IPS-18a (cell line): ENCODE measurements at regions not wholly inside any gene's neighbourhood (a gene's known extent, or its start where the extent isn't known, plus 50 kb on each side); places are given as distances from the start of the nearest gene placed in this dataset.
"Not testable (repeated sequence)": the region's sequence is repeated elsewhere in the genome, so short reads cannot be mapped to it uniquely, and the experiment has no call there.

Source experiments
- H3K27ac ChIP-seq: one replicate; pipeline ENCODE4 v1.5.1; 2013; ENCODE audit warnings: low read length
- H3K27me3 ChIP-seq: one replicate; pipeline ENCODE4 v1.6.1; 2013; ENCODE audit warnings: mild to moderate bottlenecking, low read length; ENCODE audit not compliant: control insufficient read depth, insufficient read depth
- H3K36me3 ChIP-seq: one replicate; pipeline ENCODE4 v1.6.1; 2013; ENCODE audit warnings: low read depth, low read length; ENCODE audit not compliant: control insufficient read depth
- H3K4me1 ChIP-seq: one replicate; pipeline ENCODE4 v1.6.1; 2013; ENCODE audit warnings: low read depth, low read length; ENCODE audit not compliant: control insufficient read depth
- H3K4me3 ChIP-seq: one replicate; pipeline ENCODE4 v1.5.1; 2013; ENCODE audit warnings: low read length
- H3K9ac ChIP-seq: one replicate; pipeline ENCODE4 v1.6.1; 2013; ENCODE audit warnings: mild to moderate bottlenecking, low read length, moderate library complexity
- H3K9me3 ChIP-seq: one replicate; pipeline ENCODE4 v1.6.1; 2013; ENCODE audit warnings: low read depth, low read length; ENCODE audit not compliant: control insufficient read depth

DNA sequence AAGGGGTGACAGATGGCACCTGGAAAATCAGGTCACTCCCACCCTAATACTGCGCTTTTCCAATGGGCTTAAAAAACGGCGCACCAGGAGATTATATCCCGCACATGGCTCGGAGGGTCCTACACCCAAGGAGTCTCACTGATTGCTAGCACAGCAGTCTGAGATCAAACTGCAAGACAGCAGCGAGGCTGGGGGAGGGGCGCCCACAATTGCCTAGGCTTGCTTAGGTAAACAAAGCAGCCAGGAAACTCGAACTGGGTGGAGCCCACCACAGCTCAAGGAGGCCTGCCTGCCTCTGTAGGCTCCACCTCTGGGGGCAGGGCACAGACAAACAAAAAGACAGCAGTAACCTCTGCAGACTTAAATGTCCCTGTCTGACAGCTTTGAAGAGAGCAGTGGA, 205.7 kb upstream of the HTR1E start:
- not testable (repeated sequence) for H3K9ac ChIP-seq

DNA sequence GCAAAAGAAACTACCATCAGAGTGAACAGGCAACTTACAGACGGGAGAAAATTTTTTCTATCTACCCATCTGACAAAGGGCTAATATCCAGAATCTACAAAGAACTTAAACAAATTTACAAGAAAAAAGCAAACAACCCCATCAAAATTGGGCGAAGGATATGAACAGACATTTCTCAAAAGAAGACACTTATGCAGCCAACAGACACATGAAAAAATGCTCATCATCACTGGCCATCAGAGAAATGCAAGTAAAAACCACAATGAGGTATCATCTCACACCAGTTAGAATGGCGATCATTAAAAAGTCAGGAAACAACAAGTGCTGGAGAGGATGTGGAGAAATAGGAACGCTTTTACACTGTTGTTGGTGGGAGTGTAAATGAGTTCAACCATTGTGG, 206.6 kb upstream of the HTR1E start:
- not testable (repeated sequence) for H3K9ac ChIP-seq, H3K4me1 ChIP-seq, H3K4me3 ChIP-seq, H3K36me3 ChIP-seq, H3K27ac ChIP-seq, H3K27me3 ChIP-seq, H3K9me3 ChIP-seq

More for the DNA sequence above, 205.7 kb upstream of the HTR1E start:
- H3K9me3 ChIP-seq, H3K36me3 ChIP-seq, H3K4me3 ChIP-seq, H3K4me1 ChIP-seq, H3K27me3 ChIP-seq, H3K27ac ChIP-seq: not testable (repeated sequence)

DNA sequence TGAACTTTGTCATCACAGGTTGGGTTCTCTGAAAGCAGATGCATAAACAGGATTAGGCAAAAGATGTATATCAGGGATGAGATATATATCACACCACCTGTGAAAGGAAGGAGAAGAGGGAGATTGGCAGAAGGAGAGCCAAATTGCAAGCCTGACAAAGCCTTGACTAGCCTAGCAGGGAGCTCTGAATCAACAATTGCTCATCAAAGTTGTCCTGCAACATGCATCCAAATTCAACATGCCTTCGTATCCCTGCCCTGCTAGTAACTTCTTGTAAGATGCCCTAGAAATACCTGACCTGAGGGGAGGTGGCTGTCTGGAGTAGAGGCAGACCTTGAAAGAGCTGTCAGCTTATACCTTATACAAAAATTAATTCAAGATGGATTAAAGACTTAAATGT, 207.1 kb upstream of the HTR1E start:
- Histone ChIP-seq H3K9me3 (peaks cover 7% of the 10 kb centered on the region), H3K4me1 (no peaks in the 10 kb centered on the region), H3K27me3 (no peaks in the 10 kb centered on the region), H3K27ac (no peak overlapping the region), H3K9ac (no peak overlapping the region), H3K4me3 (no peak overlapping the region), H3K36me3 (no peaks in the 10 kb centered on the region)

DNA sequence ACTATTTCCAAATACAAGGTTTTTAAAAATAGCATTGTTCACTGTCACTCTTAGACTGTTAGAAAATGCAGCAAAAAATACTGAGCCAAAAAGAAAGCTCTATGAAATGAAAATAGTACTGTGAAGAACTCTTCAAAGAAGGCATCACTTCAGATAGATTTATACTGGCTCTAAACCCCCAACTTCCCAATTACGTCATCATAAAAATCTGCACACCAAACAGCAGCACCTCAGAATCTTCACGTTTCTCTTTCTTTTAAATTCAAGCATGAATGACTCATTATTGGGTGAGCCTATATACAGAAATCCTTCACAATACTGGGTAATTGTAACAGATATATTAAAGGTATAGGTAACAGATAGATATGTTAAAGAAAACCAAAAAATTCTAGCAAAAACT, 208.4 kb upstream of the HTR1E start:
- Histone ChIP-seq H3K4me3 (no peak overlapping the region), H3K4me1 (no peaks in the 10 kb centered on the region), H3K9ac (no peak overlapping the region), H3K36me3 (no peaks in the 10 kb centered on the region), H3K27ac (no peak overlapping the region), H3K9me3 (peaks cover 7% of the 10 kb centered on the region), H3K27me3 (no peaks in the 10 kb centered on the region)

DNA sequence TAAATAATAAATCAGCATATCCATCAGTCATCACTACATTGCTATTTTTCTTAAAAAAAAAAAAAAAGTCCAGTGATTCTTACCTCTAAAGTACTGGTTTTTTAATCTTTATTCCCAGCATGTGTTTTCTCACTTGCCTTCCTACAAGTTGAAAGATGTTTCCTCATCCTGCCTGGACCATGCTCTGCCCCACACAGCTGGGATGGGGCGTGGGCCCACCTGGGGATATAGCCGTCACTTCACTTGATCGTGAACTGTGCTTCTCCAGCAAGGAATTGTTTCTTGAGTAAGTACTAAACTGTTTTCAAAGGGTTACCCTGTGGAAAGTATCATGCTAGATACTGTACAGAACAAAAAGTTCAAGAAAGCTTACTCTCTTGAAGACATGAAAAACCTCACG, 212.6 kb upstream of the HTR1E start:
- H3K9ac ChIP-seq = no peak overlapping the region
- H3K9me3 ChIP-seq = no peaks in the 10 kb centered on the region
- H3K4me1 ChIP-seq = no peaks in the 10 kb centered on the region
- H3K36me3 ChIP-seq = no peaks in the 10 kb centered on the region
- no peak overlapping the region for H3K4me3 ChIP-seq
- H3K27me3 ChIP-seq = no peaks in the 10 kb centered on the region
- no peak overlapping the region for H3K27ac ChIP-seq

DNA sequence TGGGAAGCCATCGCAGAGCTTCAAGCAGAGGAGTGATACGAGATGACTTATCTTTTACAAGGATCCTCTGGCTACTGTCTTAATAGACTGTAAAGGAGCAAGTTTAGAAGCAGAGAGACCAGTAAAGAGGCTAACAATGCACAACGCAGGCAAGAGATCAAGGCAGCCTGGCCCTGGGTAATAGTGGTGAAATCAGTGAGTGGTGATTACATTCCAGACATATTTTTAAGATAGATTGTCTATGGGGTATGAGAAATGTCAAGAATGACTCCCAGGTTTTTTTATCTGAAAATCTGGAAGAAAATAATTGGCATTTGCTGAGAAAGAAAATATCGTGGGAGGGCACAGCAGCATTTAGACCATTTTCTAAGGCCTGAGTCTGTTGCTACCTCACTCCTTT, 213.6 kb upstream of the HTR1E start:
- Histone ChIP-seq H3K36me3 (no peaks in the 10 kb centered on the region), H3K4me1 (no peaks in the 10 kb centered on the region), H3K9me3 (no peaks in the 10 kb centered on the region), H3K4me3 (no peak overlapping the region), H3K9ac (no peak overlapping the region), H3K27ac (no peak overlapping the region), H3K27me3 (no peaks in the 10 kb centered on the region)

DNA sequence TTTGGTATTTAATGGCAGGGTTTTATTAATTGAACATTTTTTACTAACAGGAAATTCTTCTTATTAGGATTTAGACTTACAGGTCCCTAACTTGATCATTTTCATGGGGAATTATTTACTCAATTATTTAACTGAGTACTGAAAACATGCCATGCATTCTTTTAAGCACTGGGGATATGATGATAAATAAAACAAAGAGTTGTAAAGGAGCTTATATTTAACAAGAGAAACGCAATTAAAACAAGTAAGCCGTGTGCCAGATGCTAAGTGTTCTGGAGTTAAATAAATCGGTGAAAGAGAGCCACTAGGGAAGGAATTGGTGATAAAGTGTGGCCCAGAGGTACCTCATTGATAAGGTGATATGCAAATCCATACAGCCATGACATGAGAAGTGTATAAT, 214.2 kb upstream of the HTR1E start:
- Histone ChIP-seq H3K27me3 (no peaks in the 10 kb centered on the region), H3K4me3 (no peak overlapping the region), H3K27ac (no peak overlapping the region), H3K4me1 (no peaks in the 10 kb centered on the region), H3K9ac (no peak overlapping the region), H3K9me3 (no peaks in the 10 kb centered on the region), H3K36me3 (no peaks in the 10 kb centered on the region)

DNA sequence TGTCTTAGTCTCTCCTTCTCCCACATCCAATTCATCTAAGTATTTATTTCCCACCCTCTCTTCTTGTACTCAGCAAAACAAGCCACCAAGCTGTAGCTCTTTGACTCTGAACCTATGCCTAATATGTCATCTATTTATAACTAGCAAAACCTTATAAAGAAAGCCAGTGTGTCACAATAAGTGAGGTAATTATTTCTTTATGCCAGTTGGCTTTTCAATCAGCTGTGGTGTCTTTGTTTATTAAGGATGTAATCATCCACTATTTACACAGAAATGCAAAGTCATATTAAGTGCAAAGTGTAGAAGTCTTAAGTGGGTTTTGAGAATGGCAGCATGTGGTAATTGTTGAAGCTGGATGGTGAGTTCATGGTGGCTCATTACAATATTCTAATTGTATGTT, 215.2 kb upstream of the HTR1E start:
- Histone ChIP-seq H3K36me3 (no peaks in the 10 kb centered on the region), H3K9me3 (no peaks in the 10 kb centered on the region), H3K4me3 (no peak overlapping the region), H3K27me3 (no peaks in the 10 kb centered on the region), H3K27ac (no peak overlapping the region), H3K9ac (no peak overlapping the region), H3K4me1 (no peaks in the 10 kb centered on the region)

DNA sequence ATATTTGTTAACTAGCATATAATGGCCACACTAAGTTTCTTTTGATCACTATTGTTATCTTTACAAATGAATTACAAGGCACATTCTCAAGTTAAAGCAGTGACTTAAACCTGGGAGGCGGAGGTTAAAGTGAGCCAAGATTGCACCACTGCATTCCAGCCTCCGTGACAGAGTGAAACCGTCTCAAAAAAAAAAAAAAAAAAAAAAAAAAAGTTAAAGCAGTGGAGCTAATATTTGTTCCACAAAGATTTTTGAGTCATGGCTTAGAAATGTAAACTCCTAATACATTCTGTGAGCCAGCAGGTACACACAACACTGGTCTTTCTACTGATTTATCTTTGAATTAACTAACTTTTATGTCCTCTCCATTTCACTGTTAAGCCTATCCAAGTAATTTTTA, 221.7 kb upstream of the HTR1E start:
- no peaks in the 10 kb centered on the region for H3K9me3 ChIP-seq
- H3K4me3 ChIP-seq = no peak overlapping the region
- no peak overlapping the region for H3K27ac ChIP-seq
- H3K36me3 ChIP-seq = no peaks in the 10 kb centered on the region
- H3K4me1 ChIP-seq = peaks cover 3% of the 10 kb centered on the region
- no peaks in the 10 kb centered on the region for H3K27me3 ChIP-seq
- no peak overlapping the region for H3K9ac ChIP-seq

DNA sequence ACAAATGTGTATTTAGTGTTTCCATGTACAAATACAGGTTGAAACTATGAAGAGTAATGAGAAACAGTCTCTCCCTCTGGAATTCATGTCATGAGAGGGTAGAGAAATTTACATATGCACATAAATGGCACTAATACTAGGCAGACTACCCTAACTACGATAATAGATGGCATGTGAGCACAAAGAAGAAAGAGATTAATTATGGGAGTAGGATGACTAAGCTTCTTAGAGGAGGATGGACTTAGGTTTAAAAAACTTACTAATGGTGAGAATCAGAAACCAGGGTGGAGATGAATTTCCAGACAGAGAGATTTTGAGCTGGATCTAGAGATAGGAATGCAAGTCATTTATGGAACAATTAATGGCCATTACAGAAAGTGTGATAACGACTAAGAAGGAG, 225.3 kb upstream of the HTR1E start:
- Histone ChIP-seq H3K9me3 (no peaks in the 10 kb centered on the region), H3K4me1 (peaks cover 3% of the 10 kb centered on the region), H3K27me3 (no peaks in the 10 kb centered on the region), H3K36me3 (no peaks in the 10 kb centered on the region), H3K9ac (no peak overlapping the region), H3K27ac (no peak overlapping the region), H3K4me3 (no peak overlapping the region)

DNA sequence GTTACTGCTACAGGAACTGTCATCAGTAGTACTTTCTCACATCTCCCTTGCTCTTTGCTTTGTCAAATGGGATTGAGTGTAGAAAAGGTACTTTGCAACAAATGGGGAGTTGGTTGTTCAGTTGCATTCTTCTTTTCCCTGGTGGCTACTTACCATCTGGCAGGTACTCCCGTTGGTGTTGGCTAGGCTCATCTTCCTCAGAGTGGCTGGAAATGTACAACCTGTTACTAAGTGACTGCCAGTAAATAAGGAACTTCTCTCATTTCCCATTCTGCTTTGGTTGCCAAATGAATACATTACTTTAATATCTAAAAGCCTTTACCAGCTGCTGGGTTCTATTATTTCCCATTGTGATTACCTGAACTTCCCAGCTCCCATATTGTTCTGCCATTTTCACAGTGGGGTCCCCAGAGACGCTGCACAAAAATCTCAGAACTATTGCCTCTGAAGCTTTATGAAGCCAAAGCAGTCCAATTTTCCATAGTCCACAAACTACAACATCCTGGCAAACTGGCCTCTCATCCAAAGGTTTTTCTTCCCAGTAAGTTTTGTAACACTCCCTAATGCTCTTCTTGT, 229.7 kb upstream of the HTR1E start:
- Histone ChIP-seq H3K27ac (no peak overlapping the region), H3K9ac (no peak overlapping the region), H3K36me3 (no peaks in the 10 kb centered on the region), H3K27me3 (no peaks in the 10 kb centered on the region), H3K4me1 (peaks cover 3% of the 10 kb centered on the region), H3K9me3 (no peaks in the 10 kb centered on the region), H3K4me3 (no peak overlapping the region)

DNA sequence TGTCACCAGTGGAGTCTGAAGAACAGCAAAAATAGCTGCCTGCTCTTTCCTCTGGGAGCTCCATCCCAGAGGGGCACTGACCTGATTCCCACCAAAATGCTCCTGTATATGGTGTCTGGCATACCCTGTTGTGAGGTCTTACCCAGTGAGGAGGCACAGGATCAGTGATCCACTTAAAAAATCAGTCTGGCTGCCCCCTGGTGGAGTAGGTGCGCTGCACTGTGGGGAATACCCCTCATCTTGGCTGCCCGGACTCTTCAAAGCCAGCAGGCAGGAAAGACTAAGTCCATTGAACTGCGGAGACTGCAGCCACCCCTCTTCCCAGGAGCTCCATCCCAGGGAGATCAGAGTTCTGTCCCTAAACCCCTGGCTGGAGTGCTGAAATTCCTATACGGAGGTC, 230.9 kb upstream of the HTR1E start:
- Histone ChIP-seq H3K36me3 (no peaks in the 10 kb centered on the region), H3K4me3 (no peak overlapping the region), H3K4me1 (no peaks in the 10 kb centered on the region), H3K9ac (no peak overlapping the region), H3K27ac (no peak overlapping the region), H3K9me3 (no peaks in the 10 kb centered on the region), H3K27me3 (no peaks in the 10 kb centered on the region)
